Testis (tissue), 2 donors: ENCODE measurements at regions not wholly inside any gene's neighbourhood (a gene's known extent, or its start where the extent isn't known, plus 50 kb on each side); places are given as distances from the start of the nearest gene placed in this dataset.

Source experiments
- POLR2A ChIP-seq: fragments of 450-650 bp; IDR thresholded peaks from one replicate; pipeline ENCODE4 v1.6.1; 2017; ENCODE audit warnings: antibody characterized with exemption, mild to moderate bottlenecking, moderate library complexity
- TF ChIP-seq, protein P1 (sequence below), 3 experiments: fragments of 450-650 bp in 2 of 3; fragments of 200-600 bp in 1 of 3; sonication (generic) in 1 of 3; IDR thresholded peaks; one replicate each; pipeline ENCODE4 v1.5.1; 2016 to 2019; ENCODE audit warnings: antibody characterized with exemption in 3 of 3, mild to moderate bottlenecking in 2 of 3, moderate library complexity in 1 of 3

DNA sequence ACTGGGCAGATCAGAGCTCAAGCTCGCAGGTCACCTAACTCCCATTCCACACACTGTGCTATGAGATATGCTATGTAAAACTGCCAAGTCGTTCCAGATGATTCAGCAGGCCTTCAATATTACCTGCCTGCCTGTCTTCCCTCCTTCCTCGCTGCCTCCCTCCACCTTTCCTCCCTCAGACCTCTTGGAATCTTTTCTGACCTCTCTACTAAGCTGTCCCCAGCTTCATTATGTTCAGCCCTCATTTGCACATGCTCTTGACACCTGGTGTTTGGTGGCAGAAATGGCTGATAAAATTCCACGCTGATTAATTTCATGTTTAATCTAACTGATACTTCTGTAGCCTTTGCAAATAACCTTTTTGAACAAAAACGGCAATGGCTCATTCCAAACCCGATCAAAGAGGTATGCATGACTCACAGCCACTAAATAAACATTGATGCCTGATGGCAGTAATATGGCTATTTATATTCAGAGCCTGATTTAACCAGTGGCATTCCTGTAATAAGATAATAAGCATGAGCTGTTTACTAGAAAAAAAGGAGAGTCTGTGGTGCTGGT lies 130.8 kb upstream of the EGLN3 start:
- TF ChIP-seq, protein P1, sequence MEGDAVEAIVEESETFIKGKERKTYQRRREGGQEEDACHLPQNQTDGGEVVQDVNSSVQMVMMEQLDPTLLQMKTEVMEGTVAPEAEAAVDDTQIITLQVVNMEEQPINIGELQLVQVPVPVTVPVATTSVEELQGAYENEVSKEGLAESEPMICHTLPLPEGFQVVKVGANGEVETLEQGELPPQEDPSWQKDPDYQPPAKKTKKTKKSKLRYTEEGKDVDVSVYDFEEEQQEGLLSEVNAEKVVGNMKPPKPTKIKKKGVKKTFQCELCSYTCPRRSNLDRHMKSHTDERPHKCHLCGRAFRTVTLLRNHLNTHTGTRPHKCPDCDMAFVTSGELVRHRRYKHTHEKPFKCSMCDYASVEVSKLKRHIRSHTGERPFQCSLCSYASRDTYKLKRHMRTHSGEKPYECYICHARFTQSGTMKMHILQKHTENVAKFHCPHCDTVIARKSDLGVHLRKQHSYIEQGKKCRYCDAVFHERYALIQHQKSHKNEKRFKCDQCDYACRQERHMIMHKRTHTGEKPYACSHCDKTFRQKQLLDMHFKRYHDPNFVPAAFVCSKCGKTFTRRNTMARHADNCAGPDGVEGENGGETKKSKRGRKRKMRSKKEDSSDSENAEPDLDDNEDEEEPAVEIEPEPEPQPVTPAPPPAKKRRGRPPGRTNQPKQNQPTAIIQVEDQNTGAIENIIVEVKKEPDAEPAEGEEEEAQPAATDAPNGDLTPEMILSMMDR (IDR thresholded peaks at IDR 0.05): no peak
- no peak for TF ChIP-seq POLR2A
